IPS-18c (cell line): ENCODE measurements at regions not wholly inside any gene's neighbourhood (a gene's known extent, or its start where the extent isn't known, plus 50 kb on each side); places are given as distances from the start of the nearest gene placed in this dataset.
"Not testable (repeated sequence)": the region's sequence is repeated elsewhere in the genome, so short reads cannot be mapped to it uniquely, and the experiment has no call there.

Experiments used
- H3K4me3 ChIP-seq: 2 replicates; pipeline ENCODE4 v1.7.0; 2013; ENCODE audit warnings: low read depth, mild to moderate bottlenecking, low read length, moderate library complexity; ENCODE audit not compliant: insufficient read depth
- H3K9me3 ChIP-seq: one replicate; pipeline ENCODE4 v1.6.1; 2013; ENCODE audit warnings: mild to moderate bottlenecking, low read length, moderate library complexity; ENCODE audit not compliant: control insufficient read depth, insufficient read depth

DNA sequence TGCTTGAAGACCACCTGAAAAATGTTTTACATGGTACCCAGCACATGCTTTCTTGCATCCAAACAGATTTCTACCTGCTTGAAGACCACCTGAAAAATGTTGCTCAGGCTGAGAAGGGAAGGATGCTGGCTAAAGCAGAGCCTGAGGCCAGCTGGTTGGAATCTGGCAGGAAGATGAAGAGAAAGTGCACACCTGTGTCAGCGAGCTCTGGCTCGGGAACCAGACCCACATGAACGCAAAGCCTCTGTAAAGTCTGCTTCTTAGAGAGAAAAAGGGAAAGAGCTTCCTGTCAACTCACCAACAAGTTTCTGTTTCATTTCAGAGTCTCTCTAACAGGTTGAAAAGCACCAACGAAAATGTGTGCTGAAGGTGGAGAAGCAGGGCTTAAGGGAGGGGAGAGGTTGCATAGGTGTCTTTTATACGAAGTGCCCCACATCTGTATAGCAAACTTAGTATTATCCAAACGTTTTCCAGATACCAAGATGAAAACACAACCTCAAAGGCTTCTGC lies 226.0 kb downstream of the TOX3 start:
- no peak overlapping the region for H3K4me3 ChIP-seq
- no peaks in the 10 kb centered on the region for H3K9me3 ChIP-seq

DNA sequence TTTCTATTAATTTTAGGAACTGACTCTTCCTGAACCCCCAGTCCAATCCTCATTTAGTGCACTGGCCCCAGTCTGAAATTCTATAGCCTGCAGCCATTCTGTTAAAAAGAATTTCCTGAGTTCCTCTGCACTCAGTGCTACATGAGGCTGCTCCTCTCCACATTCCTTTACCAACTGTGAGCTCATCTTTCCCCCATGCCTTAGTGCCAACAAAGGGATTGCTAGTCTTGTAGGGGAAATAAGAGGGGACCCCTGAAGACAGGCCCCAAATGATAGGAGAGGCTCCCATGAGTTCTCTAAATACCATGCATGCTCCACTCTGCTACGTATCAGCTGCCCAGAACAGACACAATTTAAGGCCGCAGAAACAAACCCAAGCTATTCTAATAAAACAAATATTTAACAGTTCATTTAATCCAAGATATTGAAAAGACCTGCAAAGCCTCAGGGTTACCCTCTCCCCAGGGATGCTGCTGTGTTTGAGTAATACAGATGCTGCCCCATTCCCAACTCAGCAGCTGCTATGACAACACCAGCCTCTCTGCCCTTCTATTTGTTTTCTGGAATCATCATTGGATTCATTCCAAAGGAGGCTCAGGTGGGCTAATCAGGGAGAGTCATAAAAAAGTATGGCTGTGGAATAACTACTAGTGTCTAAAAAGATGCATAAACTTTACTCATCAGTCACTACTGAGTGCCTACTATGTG lies 228.5 kb downstream of the TOX3 start:
- no peak overlapping the region for H3K4me3 ChIP-seq

DNA sequence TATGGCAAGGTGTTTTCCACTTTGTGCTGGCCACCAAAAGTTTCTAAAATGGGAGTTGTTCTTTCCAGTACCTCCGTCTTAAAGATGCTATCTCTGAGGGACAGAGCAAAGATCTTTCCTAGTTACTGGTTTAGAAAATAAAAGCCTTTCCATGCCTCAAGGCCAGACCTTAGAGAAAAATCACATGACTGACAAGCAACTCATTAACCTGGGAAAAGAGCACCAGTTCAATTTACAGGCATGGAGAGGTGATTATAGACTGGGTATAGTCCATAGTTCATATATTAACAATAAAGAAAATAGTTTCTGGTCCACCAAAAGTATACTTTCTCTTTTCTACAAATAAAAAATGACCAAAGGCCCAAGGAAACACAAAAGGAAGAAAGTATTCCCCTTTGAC lies 230.7 kb downstream of the TOX3 start:
- H3K4me3 ChIP-seq = no peak overlapping the region

More for the DNA sequence above, 228.5 kb downstream of the TOX3 start:
- no peaks in the 10 kb centered on the region for H3K9me3 ChIP-seq

DNA sequence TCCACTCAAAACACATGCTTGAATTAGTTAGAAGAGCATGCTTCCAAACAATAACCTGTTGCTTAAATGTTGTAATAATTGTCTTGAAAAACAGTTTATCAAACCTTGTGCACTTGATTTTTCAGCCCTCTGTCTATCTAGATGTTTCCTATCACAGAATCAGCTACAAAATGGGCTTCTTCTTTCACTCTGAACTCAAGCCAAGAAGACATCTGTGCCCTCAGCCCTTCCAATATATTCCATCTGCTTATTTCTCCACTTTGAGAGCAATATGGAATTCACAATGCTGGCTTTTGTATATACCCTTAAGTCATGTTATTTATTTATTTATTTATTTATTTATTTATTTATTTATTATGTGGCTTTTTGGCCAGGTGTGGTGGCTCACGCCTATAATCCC lies 234.2 kb downstream of the TOX3 start:
- Histone ChIP-seq H3K9me3 (no peaks in the 10 kb centered on the region), H3K4me3 (no peak overlapping the region)

More for the DNA sequence above, 230.7 kb downstream of the TOX3 start:
- no peaks in the 10 kb centered on the region for H3K9me3 ChIP-seq

DNA sequence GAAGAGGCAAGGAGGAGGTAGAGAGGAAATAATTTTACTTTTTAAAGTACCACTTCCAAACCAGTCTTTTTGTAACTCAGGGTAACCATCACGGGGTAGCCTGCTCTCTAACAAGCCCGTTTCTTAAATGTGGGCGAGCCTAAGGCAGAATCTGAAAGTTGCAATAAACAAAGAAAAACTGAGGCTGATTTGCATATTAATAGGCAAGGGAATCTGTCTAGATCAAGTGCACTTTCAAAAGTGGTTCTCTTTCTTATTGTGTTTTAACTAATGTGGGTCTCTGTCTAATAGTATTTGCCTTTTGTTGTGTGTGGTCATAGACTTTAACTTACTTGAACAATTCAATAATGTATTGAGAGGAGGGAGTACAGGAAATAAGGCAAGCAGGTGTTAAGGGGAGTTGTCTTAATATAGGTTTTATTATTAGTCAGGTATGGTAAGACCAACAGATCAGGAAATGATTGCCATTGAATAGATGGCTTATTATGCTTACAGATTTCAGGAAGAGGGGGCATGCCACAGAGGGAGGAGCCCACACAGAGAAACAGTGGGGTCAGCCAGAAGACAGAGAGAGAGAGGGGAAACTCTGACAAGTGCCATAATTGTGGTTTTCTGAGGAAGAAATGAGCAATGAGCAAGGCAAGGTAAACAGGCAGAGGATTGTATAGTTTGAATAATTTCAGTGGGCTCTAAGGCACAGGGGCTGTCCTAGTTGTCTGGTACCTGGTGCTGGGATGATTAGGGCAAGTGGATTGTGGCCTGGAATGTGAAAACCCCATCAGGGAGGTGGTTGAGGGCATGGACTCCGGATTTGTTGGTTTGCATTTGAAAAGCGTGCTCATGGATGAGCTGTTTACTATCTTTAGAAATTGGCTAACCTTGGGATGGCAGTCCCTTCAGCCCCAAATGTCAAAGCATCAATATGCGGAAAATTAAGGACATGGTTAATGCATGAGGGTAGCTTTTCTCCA lies 237.2 kb downstream of the TOX3 start:
- no peaks in the 10 kb centered on the region for H3K9me3 ChIP-seq
- no peak overlapping the region; the same call in 1 of the 2 replicates for H3K4me3 ChIP-seq

DNA sequence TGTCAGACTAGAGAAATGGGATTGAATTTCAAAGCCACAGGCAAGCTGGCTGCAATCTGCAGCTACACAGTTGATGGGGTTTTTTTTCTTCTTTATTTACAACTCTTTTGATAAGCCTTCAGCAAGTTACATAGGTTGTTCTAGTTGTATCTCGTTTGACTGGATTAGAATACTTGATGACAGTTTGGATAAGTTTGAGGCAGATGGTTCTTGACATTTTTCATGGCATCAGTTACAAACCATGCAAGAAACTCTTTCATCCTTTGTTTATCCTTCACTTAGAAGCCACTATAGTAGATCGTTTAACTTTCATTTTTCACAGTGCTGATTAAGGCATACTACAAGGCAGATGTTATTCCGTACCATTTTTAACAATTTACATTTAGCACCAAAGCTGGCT lies 238.9 kb downstream of the TOX3 start:
- Histone ChIP-seq H3K9me3 (no peaks in the 10 kb centered on the region), H3K4me3 (no peak overlapping the region)

DNA sequence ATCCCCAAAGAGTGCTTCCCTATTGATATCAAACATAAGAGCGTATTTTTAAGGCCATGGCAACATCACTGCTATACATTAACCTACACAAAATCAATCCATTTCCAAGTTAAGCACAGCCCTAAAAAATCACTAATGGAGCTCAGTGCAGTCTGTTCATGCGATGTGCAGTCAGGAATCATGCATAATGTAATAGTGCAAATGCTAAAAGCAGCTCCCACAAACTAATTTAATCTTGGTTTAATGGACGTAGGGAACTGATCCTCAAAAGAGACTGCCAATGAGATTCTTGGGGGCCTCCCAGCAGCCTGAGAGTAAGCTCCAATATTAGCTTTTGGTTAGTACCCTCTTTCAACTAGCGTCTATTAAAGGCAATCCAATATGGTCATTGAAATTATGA lies 245.9 kb downstream of the TOX3 start:
- no peaks in the 10 kb centered on the region for H3K9me3 ChIP-seq
- H3K4me3 ChIP-seq = no peak overlapping the region

DNA sequence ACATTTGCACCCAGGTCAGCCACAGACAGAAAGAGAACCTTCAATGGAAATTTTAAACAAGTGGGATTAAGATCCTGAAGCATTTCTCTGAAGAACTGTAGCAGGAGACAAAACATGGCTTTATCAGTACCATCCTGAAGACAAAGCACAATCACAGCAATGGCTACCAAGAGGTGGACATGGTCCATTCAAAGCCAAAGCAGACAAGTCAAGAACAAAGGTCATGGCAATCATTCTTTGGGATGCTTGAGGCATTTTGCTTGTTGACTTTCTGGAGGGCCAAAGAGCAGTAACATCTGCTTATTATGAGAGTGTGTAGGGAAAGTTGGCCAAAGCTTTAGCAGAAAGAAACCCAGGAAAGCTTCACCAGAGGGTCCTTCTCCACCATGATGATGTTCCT lies 248.2 kb downstream of the TOX3 start:
- no peak overlapping the region for H3K4me3 ChIP-seq

DNA sequence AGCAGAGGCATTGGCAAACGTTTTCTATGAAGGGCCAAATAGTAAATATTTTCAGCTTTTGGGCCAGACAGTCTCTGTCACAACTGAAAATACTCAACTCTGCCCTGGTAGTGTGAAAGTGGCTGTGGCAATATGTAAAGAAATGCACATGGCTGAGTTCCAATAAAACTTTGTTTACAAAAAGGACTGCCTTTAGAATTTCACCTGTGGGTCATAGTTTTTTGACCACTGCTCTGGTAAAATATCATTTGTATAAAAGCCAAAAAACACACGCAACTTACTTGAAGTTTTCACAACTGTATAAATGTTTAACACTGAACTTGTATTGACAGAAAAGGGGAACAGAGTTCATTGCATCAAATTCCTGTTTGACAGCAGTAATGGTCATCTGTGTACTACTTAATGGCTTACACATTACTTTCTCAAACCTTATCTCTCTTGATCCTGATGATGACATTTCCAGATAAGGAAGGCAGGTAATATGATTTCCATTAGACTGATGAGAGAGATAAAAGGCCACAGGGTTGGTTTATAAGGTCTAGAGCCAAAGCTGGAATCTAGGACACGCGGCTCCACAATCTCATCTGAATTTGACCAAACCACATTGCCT lies 250.1 kb downstream of the TOX3 start:
- H3K9me3 ChIP-seq, H3K4me3 ChIP-seq: not testable (repeated sequence)

More for the DNA sequence above, 248.2 kb downstream of the TOX3 start:
- H3K9me3 ChIP-seq = no peaks in the 10 kb centered on the region

DNA sequence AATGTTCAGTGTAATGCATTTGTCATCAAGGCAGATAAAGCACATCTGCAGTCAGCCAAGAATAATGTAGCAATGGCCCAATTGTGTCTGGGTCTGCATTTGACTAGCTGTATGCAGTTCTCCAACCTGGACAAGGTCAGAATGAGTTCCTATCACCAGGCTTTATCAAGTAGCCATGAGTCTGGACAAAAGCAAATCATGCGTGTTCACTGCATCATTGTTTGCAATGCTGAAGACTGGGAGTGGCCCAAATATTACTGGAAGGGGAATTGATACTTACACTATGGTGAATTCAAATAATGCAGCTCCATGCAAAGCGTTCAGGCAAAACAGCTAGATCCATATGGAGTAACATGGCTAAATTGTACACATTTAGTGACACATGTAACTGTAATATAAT lies 250.9 kb downstream of the TOX3 start:
- H3K9me3 ChIP-seq = no peaks in the 10 kb centered on the region

DNA sequence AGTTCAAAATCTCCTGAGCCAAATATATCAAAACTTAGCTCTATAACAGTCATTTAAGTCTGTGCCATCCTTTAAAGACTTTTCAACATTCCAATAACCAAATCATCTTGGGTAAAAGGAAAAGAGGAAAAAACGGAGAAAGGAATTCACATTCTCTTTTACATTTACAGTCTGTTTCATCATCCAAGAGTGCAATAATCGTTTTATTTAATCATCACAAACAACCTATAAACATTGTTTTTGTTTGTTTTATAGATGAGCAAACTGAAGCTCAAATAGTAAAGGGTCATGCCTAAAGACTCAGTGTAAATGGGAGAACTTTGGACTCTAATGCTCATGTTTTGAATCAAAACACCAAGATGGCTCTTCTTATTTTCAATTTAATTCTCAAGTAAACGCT lies 252.3 kb downstream of the TOX3 start:
- Histone ChIP-seq H3K4me3 (no peak overlapping the region), H3K9me3 (no peaks in the 10 kb centered on the region)

More for the DNA sequence above, 250.9 kb downstream of the TOX3 start:
- no peak overlapping the region for H3K4me3 ChIP-seq

DNA sequence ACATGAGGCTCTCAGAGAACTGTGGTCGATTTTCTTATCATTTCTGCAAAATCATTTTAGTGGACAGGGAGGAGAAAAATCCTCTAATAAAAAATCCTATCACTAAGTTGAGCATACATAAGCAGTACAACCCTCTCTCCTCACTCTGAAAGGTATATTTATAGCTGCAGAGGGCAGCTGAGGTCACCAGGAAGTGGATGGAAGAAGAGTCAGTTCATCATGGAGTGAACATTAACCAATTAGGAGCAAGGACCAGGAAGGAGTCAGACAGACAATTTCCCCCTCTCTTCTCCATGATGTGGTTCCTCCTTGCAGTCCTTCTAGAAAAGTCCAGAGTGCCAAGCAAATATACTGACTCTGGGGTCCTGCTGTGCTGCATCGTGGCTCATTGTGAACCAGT lies 253.7 kb downstream of the TOX3 start:
- H3K4me3 ChIP-seq = no peak overlapping the region
- no peaks in the 10 kb centered on the region for H3K9me3 ChIP-seq

DNA sequence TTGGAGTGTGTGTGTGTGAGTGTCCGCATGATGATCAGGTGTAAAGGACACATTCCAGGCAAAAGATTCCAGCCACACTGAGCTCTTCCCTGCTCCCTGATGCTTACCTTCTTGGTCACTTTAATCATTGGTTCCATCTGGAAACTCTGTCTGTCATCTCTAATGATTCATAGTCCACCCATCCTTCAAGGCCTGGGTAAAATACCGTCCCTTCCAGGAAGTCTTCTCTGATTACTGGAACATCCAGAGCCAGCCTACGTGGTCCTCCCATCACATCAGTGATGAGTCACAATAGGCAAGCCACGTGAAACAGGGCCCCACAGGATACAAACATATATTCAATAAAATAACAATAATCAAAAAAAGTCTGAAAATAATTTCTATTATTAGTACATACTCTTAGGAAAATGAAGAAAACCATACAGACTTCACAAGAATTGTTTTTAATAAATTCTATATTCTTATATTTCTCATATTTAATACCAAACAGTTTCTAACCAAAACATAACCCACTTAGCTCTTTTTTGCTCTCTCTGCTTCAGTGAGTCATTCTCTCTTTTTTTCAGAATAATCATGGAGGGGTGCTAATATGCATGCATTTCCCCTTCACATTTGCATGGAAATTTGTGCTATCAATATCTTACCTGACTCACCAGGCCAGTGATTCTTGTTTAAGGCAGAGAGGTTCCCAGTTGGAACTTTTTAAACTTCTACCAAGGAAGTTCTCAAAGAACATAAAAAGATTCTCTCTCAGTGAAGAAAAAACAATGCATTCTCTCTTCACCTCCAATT lies 263.2 kb downstream of the TOX3 start:
- H3K4me3 ChIP-seq = no peak overlapping the region

DNA sequence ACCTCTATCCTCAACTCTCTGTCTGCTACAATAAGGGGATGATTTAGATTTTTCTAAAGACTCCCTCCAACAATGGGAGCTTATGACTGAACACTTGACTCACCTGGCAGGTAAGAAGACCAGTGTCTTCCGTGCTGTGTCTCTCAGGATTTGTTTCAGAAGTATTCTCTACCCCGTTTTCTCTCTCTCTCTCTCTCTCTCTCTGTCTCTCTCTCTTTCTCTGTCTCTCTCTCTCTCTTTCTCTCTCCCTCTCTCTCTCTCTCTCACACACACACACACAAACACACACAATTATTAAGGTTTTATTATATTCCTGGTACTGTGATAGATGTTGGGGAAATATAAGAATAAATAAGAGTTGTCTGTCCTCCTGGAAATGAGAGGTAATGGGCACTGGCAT lies 263.9 kb downstream of the TOX3 start:
- H3K9me3 ChIP-seq = peaks cover 5% of the 10 kb centered on the region
- H3K4me3 ChIP-seq = no peak overlapping the region

More for the DNA sequence above, 263.2 kb downstream of the TOX3 start:
- peaks cover 5% of the 10 kb centered on the region for H3K9me3 ChIP-seq

DNA sequence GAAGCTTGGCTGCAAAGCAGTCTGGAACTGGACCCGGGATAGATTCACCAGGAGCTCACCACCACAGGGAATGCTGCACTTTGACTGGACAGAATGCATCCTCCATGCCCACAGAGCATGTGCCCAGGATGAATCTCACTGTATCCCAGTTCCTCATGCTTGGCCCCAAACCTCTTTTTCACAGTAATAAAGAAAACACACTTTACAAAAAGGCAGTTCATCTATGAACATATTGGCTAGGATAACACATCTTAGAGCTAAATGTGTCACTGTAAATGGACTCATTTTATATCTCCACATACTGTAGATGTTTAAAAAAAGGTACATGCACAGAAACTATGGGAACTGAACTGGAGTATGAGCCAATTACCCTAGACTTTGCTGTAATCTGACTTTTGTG lies 266.9 kb downstream of the TOX3 start:
- no peak overlapping the region for H3K4me3 ChIP-seq
- H3K9me3 ChIP-seq = peaks cover 5% of the 10 kb centered on the region

DNA sequence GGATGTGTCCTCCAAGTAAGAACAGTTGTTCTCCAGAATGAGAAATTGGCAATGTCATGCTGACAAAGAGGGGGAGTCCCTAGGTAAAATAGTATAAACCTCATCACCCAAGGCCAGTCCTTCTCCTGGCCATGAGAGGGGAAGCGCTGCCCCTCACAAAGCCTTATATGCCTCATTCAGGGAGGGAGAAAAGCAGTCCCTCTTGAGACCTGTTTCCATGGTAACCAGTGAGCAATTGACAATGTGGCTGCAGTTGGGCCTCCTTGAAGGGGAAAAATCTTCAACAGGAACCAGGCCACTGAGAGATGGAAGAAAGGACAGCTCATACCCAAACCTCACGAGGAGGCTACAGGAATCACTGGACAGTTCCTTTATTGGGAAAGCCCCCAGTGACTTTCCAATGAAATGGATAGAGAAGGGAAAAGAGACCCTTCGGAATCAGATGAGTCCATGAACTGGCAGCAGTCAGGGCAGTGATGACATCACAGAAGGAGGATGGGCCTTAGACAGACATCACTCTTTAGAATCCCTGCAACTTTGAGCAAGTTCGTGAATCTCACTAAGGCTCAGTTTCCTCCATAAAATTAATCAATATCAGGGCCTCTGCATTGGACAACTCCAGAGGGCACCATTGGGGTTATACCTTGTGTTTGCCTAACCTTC lies 275.7 kb downstream of the TOX3 start:
- Histone ChIP-seq H3K9me3 (no peaks in the 10 kb centered on the region), H3K4me3 (no peak overlapping the region)
